ENCODE measurements at regions not wholly inside any gene's neighbourhood (a gene's known extent, or its start where the extent isn't known, plus 50 kb on each side); places are given as distances from the start of the nearest gene placed in this dataset.

DNA sequence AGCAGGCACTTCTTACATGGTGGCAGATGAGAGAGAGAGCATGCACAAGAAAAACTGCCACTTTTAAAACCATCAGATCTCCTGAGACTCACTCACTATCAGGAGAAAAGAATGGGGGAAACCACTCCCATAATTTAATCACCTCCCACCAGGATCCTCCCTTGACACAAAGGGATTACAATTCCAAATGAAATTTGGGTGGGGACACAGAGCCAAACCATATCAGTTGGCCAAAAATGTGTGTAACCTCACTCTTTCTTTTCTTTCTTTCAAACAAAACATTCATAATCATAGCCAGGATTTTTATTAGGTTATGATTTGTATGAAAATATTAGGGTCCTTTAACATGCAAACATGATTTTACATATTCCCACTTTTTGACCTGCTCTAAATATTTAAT lies 222.1 kb downstream of the PCDH18 start:
- no peak for DNase-seq

DNA sequence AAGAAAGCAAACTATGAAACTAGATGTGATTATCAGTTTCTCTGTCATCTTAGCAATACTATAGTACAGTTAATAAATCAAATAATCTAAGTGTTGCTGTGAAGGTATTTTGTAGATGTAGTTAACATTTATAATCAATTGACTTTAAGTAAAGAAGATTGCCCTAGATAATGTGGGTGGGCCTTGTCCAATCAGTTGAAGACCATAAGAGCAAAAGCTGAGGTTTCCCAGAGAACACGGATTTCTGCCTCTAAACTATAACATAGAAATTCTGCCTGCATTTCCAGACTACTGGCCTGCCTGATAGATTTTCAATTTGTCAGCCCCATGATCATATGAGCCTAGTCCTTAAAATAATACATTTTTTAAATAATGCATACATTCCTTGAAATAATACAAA lies 222.9 kb downstream of the PCDH18 start:
- no peak for DNase-seq

DNA sequence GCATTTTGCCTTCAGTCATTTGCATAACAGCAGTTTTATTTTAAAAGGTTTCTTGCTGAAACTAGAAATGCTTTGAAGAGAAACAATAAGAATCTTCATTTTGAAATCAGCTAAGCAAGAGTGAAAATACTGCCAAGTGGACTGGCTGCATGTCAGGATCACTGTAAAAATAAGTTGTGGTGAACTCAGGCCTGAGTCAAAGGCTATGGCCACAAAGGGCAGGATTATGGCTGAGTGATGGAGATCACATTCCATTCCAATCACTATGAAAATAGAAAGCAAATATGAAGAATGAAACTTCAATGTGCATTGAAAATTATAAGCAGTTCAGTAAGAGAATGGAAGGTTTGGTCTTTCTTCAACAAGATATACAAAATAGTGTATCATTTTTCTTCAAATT lies 224.5 kb downstream of the PCDH18 start:
- DNase-seq: no peak

DNA sequence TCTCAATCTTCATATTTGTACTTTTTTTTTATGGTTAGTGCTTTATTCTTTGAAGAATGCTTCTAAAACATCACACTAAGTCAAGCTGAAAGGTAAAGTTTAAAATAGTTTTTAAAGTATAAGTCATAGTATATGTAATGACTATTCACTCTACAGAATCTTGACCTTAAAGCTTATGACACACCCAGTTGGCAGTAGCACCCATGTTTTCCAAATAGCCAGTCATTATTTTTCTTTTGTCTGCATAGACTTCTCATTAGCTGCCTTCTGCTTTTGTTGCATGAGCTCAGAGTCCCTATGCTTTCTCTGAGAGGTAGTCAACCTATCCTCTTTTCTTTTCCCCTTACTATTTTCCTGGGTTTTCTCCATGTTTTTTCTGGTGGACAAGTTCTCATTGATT lies 231.5 kb downstream of the PCDH18 start:
- DNase-seq: no peak

DNA sequence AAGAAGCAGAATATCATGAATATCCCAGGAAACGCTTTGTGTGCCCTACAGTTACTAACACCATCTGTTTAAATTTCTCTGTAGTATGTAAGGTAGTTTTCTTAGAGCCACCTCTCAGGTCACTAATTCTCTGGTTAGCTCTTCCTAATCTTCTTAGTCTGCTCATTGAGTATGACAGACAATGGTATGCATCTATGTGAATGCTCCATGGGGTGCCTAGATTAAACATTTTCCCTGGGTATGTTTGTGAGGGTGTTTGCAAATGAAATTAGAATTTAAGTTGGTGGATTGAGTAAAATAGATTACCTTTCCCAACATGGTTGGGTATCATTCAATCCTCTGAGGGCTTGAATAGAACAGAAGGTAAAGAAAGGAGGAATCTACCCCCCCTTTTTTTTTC lies 233.0 kb downstream of the PCDH18 start:
- DNase-seq: no peak

DNA sequence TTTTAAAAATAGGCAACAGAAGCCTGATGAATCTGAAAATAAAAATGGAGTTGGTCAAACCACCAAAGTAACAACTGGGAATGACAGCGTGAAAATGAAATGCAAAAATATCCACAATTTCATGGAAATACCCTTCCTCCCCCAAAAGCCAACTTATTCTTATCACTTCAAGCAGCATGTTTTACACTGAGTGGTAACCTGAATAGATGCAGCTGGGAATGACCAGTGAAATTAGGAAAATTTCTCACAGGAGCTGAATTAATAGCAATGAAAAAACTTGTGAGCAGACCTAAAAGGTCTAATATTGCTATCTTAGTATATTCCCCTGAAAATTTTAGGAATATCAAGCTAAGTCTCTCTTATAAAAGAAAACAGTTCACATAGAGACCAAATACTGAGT lies 239.0 kb downstream of the PCDH18 start:
- DNase-seq: no peak

DNA sequence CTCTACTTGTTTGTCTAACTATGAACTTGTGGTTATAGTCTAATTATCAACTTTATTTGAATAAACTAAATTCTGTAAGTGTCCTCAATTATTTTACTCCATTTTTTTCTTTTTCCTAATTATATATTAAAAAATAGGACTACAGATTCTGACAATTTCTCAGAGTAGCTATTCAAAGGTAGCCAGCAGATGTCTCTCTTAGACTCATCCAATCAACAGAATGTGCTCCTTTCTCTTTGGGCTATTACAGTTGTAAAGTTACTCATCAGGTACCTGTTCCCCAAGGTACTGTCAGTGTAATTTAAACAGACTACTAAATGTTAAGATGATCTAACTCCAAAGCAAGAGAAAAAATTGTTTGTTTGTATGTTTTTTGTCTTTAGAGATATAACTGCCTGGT lies 248.6 kb downstream of the PCDH18 start:
- no peak for DNase-seq

DNA sequence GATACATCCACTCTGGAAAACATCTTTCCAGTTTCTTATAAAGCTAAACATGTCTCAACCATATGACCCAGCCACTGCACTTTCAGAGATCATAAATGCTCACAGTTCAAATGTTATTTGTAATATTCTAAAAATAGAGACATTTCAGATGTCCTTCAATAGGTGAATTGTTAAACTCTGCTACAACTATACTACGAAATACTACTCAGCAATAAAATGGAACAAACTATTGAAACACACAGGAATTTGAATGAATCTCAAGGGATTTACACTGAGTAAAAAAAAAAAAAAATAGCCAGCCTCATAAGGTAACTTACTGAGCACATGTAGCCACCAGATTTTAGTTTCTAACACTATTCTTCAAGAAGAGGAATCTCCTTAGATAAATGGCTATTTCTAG lies 253.9 kb downstream of the PCDH18 start:
- DNase-seq: no peak

DNA sequence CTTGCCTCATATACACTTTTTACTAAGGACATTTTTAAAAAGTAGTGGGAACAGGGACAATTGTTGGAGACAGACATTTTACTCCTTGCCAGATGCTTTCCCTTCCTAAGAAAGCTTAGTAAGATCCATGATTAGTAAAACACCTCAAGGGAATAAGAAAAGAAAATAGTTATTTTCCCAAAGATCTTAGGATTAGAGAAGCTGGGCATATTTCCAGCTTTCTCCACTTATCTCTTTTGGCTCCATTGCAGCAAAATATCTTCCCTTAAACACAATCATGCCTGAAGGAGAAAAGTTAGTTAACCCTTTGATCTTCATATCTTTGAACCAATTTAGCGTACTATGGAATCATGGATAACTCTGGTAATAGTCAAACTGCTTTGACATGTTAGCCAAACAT lies 257.9 kb downstream of the PCDH18 start:
- no peak for DNase-seq

DNA sequence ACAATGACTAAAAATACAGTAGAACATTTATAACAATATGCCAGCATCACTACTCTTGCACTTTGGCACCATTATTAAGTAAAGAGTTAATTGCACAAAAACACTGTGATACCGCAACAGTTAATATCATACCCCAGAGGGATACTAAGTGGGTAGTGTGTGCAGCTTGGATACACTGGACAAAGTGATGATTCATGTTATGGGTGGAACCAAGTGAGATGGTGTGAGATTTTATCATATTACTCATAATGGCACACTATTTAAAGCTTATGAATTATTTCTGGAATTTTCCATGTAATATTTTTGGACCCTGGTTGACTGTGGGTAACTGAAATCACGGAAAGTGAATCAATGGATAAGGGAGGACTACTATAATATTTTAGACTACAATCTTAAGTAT lies 265.3 kb downstream of the PCDH18 start:
- no peak for DNase-seq

DNA sequence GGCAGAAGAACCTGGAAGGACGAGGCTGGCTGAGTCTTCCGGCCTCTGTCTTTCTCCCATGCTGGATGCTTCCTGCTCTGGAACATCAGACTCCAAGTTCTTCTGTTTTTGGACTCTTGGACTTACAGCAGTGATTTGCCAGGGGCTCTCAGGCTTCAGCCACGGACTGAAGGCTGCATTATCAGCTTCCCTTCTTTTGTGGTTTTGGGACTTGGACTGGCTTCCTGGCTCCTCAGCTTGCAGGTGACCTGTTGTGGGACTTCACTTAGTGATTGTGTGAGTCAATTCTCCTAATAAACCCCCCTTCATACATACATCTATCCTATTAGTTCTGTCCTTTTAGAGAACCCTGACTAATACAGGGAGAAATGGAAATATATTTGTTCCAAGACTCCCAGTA lies 265.8 kb downstream of the PCDH18 start:
- no peak for DNase-seq

DNA sequence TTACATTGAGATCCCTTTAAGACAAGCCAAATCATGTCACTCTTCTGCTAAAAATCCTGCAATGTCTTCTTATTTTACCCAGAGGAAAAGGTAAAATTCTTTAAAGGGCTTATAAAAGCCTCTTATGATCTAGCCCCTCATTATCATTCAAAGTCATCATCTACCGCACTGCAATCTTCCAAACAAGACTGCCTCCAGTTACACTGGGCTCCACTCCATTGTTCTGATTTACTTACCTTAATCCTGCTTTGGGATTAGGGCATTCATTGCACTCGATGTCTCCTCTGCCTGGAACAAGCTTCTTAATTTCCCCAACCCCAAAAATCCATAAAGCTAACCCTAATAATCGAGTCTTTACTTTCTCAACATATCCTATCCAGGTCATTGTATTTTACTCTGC lies 269.1 kb downstream of the PCDH18 start:
- no peak for DNase-seq

DNA sequence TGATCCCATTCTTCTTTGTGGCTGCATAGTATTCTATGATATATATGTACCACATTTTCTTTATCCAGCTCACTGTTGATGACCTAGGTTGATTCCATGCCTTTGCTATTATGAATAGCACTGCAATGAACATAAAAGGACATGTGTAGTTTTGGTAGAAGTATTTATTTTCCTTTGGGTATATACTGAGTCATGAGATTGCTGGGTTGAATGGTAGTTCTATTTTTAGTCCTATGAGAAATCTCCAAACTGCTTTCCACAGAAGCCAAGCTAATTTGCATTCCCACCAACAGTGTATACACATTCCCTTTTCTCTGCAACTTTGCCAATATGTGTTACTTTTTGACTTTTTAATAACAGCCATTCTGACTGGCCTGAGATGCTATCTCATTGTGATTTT lies 278.3 kb downstream of the PCDH18 start:
- DNase-seq: no peak

DNA sequence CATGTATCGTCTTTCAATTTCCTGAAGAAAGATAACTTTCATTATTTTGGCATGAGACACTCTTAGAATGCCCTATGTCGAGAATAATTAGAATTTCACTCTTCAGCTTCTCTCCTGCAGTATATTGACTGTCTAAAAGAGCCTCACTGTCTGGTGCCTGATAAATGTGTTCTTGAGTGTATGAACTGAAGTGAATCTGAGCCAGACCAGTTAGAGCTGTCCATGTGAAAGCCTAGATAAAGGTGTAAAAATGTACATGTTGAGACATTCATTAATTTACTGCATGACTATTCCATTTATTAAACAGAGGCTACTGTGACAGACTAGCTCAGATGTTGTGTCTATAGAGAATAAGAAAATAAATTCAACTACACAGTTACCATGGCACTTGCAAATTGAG lies 283.2 kb downstream of the PCDH18 start:
- no peak for DNase-seq

DNA sequence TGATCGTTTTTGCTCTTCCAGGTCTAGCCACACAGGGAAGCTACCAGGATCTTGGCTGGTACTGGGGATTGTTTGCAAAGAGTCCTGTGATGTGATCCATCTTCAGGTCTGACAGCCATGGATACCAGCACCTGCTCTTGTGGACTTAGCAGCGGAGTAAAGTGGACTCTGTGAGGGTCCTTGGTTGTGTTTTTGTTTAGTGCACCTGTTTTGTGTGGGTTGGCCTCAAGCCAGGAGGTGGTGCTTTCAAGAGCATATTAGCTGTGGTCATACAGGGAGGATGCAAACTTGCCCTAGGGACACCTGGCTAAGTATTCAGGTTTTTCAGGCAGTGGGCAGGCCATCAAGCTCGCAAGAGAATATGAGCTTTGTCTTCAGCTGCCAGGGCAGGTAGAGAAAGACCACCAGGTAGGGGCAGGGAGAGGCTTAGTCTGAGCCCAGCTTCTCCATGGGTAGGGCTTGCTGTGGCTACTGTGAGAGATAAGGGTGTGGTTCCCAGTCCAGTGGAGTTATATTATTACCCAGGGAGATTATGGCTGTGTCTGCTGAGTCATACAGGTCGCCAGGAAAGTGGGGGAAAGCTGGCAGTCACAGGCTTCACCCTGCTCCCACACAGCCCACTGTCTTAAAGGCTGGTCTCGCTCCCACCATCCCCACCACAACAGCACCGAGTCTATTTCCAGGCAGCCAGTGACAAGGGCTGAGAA lies 293.7 kb downstream of the PCDH18 start:
- DNase-seq: no peak

DNA sequence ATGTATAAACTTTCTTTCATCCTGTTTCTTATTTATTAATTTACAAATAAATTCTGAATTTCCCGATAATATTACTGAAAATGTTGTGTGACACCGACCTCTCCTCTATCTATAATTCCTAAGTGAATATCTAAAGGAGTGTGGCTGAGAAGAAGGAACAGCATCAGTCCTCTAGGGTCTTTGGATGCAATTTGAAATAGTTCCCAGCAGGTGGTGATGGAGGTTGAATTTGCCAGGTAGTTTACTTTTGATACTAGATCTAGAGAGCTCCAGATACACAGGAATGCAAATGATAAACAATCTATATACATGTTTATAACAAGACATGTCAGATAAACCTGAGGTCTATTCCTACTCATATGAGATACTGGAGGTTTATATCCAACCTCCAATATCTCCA lies 305.4 kb downstream of the PCDH18 start:
- no peak for DNase-seq

DNA sequence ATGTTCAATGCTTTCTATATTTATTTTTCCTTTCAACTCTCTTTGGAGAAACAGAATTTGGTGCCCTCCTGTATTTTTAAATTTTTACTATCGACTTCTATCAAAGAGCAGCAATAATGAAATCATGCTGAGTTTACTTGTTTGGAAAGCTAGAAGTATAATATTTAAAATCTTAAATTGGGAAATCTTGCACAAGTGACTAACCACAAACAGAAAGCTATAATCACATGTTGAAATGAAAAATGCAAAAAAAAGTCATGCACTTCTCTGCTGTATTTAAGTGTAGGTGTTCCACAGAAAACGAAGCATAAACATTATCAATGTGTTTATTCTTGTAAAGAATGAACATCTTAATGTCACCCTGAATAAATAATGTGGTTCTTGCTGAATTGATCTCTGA lies 306.1 kb downstream of the PCDH18 start:
- DNase-seq: no peak

DNA sequence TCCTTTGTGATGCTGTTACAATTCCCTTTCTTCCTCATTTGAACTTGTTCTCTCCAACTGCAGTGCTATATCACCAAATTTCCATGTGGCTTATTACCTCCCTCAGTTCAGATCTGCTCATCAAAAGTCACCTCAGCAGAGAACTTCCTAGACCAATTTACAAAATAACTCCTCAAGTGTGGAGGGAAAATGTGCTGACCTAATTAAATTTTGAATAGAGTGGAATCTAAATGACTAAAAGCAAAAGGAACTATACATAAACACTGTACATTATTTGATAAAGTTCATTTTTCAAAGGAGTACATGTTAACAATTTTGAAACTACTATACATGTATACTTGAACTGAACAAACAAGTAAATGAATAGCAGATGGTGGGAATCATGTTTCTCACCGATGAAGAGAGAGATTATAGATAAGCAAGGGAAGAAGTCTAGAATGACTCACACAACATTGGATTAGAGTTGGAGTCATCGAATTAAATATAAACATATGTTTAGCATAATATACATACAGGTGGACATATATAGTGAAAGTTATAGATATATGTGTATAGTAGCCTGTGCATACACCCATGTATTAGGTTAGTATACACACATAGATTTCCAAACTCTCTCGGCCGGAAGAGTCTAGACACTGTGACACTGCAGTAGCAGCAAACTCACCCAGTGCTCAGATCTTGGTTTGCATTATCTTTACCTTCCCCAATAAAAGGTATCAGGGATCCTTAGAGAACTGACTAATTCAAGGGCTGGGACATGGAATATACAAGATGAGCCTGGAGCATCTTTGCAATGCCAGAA lies 318.7 kb downstream of the PCDH18 start:
- DNase-seq: no peak

DNA sequence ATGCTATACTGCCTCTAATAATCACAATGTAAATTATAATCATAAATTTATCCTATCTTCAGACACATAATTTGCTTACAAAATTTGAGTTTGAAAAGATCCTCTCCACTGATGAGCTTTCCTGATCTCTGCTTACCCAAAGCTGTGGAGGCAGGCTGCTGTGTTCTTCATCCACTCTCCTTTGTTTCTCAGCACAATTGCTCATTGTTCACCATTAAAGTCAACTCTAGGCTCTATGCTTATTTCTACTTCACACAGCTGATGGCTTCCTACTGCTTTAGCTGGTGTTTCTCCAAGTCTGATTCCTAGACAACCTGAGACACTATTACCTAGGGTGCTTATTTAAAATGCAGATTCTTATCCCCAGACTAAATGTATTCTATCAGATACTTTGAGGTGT lies 319.7 kb downstream of the PCDH18 start:
- DNase-seq: no peak

DNA sequence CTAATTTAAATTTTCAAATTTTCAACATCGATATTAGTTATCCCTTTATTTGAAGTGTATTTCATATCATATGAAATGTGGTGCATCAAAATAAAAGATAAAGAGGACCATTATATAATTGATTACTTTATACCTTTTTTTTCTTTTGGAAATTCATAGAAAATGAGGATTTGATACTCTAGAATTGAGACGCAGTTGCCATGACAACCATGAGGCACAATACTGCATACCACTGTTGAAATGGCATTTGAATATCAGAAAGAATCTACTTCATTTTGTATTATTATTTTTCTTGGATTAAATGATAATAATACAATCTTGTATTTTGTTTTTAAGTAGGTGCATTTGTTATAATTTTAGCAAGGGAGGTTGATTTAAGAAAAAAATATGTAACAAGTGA lies 323.1 kb downstream of the PCDH18 start:
- DNase-seq: no peak

DNA sequence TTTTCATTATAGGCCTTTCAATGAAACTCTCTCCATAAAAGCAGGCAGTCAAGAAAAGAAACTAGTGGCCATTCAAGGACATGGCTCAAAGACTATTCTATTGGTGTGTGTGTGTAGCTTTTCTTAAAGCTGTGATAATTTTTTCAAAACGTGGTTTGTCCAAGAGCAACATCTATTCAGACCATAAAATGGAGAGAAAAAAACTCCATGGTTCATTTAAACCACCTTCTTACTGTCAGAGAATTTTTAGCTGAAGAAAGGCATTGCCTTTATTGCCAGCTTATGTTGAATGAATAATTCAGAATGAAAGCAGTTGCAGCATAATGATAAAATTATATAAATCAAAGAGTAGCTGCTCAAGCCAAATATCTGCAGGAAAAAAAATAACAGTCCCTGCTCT lies 325.5 kb downstream of the PCDH18 start:
- peak; percentile 14 for DNase-seq

DNA sequence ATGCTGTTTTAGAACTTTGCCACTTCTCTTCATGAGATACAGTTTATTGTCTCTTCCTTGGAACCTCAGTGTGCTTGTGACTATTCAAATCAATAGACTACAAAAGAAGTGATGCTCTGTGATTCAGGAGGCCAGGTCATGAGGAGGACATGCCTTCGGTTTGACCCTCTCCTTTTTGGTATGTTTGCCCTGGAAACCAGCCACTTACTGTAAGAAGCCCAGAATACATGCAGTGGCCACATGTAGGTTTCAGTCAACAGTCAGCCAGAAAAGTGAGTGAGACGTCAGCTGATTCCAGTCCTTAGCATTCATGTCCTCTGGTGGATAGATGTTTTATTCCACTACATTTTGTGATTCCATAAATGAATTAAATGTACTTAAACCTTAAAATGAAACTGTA lies 328.7 kb downstream of the PCDH18 start:
- no peak for DNase-seq

DNA sequence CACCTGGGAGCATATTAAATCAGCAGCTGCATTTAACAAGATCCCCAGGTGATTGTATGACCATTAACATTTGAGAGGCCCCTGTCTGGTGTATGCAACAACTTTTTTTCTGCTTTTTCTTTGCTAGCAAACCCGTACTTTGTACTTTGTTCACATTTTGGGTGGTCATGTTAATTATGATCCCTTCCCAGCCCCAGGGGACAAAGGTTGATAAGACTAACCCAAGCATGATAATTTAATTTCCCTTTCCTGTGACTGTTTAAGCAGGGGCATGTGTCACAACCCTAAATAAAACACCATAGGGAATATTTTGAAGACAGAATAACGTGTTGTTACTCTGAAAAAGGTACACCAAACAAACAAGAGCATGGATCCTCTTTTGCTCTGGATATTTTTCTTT lies 332.0 kb downstream of the PCDH18 start:
- no peak for DNase-seq

DNA sequence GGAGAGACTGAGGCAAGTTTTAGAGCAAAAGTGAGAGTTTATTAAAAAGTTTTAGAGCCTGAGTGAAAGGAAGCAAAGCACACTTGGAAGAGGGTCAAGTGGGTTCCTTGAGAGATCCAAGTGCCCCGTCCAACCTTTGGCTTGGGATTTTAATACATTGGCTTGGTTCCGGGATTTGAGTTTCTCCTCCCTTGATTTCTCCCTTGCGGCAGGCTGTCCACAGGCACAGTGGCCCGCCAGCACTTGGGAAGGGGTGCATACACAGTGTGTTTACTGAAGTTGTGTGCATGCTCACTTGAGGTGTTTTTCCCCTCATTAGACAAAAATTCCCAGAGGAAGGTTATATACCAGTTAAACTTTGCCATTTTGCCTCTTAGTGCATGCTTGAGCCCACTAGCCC lies 333.5 kb downstream of the PCDH18 start:
- no peak for DNase-seq

DNA sequence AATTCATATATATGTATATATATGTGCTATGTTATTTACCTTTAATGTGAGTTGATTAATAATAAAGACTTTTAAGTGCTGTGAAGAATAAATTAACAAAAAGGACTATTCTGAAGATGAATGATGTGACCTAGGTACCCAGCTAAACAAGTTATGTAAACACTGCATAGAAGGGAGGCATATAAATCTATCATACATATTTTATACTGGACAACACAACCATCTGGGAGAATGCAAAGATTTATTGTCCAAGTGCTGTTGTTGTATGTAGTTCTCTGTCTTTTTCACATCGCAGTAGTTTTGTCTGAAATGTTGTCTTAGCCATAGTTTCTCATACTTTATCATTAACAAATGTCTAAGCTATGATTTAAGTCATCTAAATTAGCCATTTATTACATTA lies 337.6 kb downstream of the PCDH18 start:
- no peak for DNase-seq
